ENCODE measurements at regions not wholly inside any gene's neighbourhood (a gene's known extent, or its start where the extent isn't known, plus 50 kb on each side); places are given as distances from the start of the nearest gene placed in this dataset.
A peak's percentile ranks its signal among the peaks of the same experiment; 100 is the strongest.

DNA sequence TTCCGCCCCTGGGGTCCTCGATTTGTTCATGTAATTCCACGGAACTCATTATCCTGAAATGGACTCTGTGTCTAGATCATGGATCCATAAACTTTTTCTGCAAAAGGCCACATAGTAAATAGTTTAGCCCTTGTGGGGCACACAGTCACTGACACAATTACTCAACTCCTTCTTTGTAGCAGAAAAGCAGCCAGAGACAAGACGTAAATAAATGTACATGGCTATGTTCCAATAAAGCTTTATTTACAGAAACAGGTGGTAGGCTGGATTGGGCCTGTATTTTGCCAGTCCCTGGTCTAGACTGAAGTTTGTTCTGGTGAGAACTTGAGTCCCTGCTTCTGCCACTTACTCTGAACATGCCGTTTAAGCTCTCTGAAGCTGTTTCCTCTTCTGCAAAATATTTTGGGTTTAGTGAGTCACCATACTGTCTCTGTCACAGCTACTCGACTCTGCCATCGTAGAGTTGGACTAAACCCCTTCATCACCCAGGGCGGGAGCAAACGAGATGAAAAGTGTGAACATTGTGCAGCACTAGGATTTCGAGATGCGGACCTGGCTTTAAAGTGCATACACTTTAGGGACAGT is 61.9 kb upstream of the FOXF1 start:
- DNase-seq (ENCODE audit: low read depth, low spot score) = no peak
- no peak overlapping the region for H3K4me3 ChIP-seq (ENCODE audit: low read depth, low read length)
- POLR2A ChIA-PET = no interaction called here
- TF ChIP-seq, protein P1, sequence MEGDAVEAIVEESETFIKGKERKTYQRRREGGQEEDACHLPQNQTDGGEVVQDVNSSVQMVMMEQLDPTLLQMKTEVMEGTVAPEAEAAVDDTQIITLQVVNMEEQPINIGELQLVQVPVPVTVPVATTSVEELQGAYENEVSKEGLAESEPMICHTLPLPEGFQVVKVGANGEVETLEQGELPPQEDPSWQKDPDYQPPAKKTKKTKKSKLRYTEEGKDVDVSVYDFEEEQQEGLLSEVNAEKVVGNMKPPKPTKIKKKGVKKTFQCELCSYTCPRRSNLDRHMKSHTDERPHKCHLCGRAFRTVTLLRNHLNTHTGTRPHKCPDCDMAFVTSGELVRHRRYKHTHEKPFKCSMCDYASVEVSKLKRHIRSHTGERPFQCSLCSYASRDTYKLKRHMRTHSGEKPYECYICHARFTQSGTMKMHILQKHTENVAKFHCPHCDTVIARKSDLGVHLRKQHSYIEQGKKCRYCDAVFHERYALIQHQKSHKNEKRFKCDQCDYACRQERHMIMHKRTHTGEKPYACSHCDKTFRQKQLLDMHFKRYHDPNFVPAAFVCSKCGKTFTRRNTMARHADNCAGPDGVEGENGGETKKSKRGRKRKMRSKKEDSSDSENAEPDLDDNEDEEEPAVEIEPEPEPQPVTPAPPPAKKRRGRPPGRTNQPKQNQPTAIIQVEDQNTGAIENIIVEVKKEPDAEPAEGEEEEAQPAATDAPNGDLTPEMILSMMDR (IDR thresholded peaks at IDR 0.05; ENCODE audit: insufficient read depth, low read length, missing control alignments) = no peak
- CTCF ChIA-PET = no interaction called here

DNA sequence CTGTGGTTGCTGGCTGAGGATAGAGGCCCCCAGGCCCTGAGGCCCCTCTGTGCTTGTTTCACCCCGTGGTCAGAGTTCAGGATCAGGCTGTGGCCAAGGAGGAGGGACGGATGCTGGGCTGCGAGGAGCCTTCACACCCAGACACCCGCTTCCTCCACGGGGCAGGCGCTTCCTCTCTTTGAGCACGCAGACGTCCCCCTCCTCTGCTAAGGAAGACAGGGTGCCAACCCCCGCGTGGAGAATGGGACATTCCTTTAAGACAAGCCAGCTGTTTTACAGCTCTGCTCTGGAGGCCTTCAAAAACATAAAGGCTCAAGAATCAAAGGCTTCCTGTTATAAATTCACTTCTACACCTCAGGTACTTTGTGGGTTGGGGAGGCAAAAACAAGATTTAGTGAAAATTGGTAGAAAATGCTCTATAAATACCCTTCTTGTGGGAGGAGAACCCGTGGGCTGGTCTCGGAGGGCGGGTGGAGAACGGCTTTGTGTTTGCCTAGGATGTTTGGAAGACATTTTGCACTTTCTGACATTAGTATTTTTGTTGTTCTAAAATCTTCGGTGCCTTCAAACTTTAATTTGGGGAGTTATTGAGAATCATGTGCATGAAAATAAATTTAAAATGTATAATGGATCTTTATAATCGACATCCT is 60.8 kb upstream of the FOXF1 start:
- TF ChIP-seq, protein P1 (IDR thresholded peaks at IDR 0.05; ENCODE audit: insufficient read depth, low read length, missing control alignments) = no peak
- ChIA-PET CTCF (no interaction called here), POLR2A (no interaction called here)
- DNase-seq (ENCODE audit: low read depth, low spot score) = no peak
- H3K4me3 ChIP-seq (ENCODE audit: low read depth, low read length) = no peak overlapping the region

DNA sequence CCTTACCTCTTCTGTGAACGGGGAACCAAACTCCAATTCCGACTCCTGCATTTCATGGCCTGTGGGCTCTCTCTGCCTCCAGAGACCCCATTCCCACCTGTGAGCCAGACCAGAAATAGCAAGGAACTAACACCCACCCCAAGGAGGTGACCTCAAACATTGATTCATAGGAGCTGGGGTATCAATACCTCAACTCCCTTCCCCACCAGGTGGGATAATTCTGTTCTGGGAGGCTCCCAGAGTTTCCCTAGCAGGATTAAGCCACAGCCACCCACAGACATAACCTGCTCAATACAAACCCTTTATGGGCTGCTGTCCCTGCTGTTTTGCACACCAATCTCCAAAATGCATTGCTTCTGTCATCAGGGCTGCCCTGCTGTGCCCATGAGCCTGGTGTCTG is 59.6 kb upstream of the FOXF1 start:
- POLR2A ChIA-PET = no interaction called here
- CTCF ChIA-PET = no interaction called here
- no peak for DNase-seq (ENCODE audit: low read depth, low spot score)
- no peak overlapping the region for H3K4me3 ChIP-seq (ENCODE audit: low read depth, low read length)
- TF ChIP-seq, protein P1 (IDR thresholded peaks at IDR 0.05; ENCODE audit: insufficient read depth, low read length, missing control alignments) = no peak

DNA sequence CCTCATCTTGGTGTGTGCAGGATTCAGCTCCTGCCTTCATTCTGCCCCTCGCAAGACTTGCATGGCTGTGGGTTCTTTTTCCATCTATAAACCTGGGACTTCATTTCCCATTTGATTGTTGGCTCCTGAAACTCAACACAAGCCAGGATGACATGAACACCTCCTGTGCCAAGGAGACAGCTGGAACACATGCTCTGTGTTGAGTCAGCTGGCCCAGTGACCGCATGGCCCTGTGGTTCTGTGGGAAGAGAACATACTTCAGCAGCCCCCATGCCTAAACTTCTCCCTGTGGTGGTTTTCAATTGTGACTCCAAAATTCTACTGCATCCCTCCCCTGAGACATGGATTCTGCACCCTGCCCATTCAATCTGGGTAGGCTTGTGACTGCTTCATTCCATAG is 57.9 kb upstream of the FOXF1 start:
- TF ChIP-seq, protein P1 (IDR thresholded peaks at IDR 0.05; ENCODE audit: insufficient read depth, low read length, missing control alignments) = no peak
- ChIA-PET CTCF (no interaction called here), POLR2A (no interaction called here)
- no peak for DNase-seq (ENCODE audit: low read depth, low spot score)
- H3K4me3 ChIP-seq (ENCODE audit: low read depth, low read length) = no peak overlapping the region

DNA sequence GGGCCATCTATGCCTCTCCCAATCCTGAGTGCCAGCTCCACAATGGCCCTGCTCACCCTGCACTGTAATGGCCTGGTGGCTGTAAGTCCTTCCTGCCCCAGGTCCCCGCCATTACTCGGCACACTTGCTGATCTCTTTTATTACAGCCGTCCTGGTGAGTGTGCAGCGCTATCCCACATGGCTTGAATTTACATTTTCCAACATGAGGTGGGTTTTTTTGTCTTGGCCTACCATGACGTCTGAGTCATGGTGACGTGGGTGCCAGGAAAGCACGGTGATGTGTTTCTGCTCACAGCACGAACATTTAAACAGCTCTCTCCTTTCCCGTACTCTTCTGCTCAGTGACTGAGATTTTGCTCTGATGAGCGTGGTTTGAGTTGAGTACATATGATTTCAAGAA is 55.2 kb upstream of the FOXF1 start:
- peak; percentile 75 for DNase-seq (ENCODE audit: low read depth, low spot score)
- TF ChIP-seq, protein P1 (IDR thresholded peaks at IDR 0.05; ENCODE audit: insufficient read depth, low read length, missing control alignments) = no peak
- H3K4me3 ChIP-seq (ENCODE audit: low read depth, low read length) = no peak overlapping the region
- CTCF ChIA-PET = interaction anchor here (1.0 kb wide), 1 partner anchor 13 kb away, joined by 3 read pairs; no protein-coding TSS in a partner anchor
- POLR2A ChIA-PET = interaction anchor here (0.9 kb wide), 1 partner anchor 18 kb away, joined by 4 read pairs; no protein-coding TSS in a partner anchor

DNA sequence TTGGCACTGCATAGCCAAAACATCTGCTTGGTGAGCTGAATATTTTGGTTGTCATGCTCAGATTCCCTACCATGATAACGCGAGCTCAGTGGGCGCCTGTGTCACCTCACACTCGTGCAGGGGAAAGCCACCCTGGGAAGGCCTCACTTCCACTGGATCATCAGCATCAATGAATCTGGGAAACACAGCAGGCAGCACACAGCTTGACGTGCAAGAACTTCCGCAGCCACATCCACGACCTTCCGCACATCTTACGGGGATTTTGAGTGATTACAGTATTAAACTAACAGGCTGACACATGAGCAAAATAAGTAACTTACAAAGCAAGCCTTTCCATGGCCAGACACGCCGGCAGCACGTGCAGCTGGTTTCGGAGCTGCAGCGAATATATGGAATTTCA is 54.7 kb upstream of the FOXF1 start:
- TF ChIP-seq, protein P1 (IDR thresholded peaks at IDR 0.05; ENCODE audit: insufficient read depth, low read length, missing control alignments) = no peak
- CTCF ChIA-PET = interaction anchor here (1.0 to 3.8 kb wide), 2 partner anchors 14 to 62 kb away, joined by 3 to 15 read pairs; no protein-coding TSS in a partner anchor
- POLR2A ChIA-PET = interaction anchor here (0.9 kb wide), 1 partner anchor 18 kb away, joined by 4 read pairs; no protein-coding TSS in a partner anchor
- no peak overlapping the region for H3K4me3 ChIP-seq (ENCODE audit: low read depth, low read length)
- no peak for DNase-seq (ENCODE audit: low read depth, low spot score)

Measured in AG04449 (cell line).